ENCODE measurements at regions not wholly inside any gene's neighbourhood (a gene's known extent, or its start where the extent isn't known, plus 50 kb on each side); places are given as distances from the start of the nearest gene placed in this dataset.

GRCh38 chr10:108515821-108516220 is 1351.3 kb upstream of the SORCS1 start:
- H3K4me3 ChIP-seq (ENCODE audit: control insufficient read depth, low read depth, low read length): no peak overlapping the region
- no peak for TF ChIP-seq CTCF (conservative IDR thresholded peaks at IDR 0.05; ENCODE audit: control insufficient read depth, insufficient read depth, low read depth, low read length)

GRCh38 chr10:108500396-108500795 is 1335.9 kb upstream of the SORCS1 start:
- H3K4me3 ChIP-seq (ENCODE audit: control insufficient read depth, low read depth, low read length): no peak overlapping the region
- no peak for TF ChIP-seq CTCF (conservative IDR thresholded peaks at IDR 0.05; ENCODE audit: control insufficient read depth, insufficient read depth, low read depth, low read length)
- no peak for DNase-seq (ENCODE audit: low read depth)

More at GRCh38 chr10:108515821-108516220, 1351.3 kb upstream of the SORCS1 start:
- peak; percentile 19 for DNase-seq (ENCODE audit: low read depth)

- no peak for TF ChIP-seq CTCF (conservative IDR thresholded peaks at IDR 0.05; ENCODE audit: control insufficient read depth, insufficient read depth, low read depth, low read length)
- no peak overlapping the region for H3K4me3 ChIP-seq (ENCODE audit: control insufficient read depth, low read depth, low read length)
- peak; percentile 8 for DNase-seq (ENCODE audit: low read depth)
Observed at GRCh38 chr10:108496106-108496505, 1331.6 kb upstream of the SORCS1 start.

- no peak for TF ChIP-seq CTCF (conservative IDR thresholded peaks at IDR 0.05; ENCODE audit: control insufficient read depth, insufficient read depth, low read depth, low read length)
- no peak for DNase-seq (ENCODE audit: low read depth)
- H3K4me3 ChIP-seq (ENCODE audit: control insufficient read depth, low read depth, low read length): no peak overlapping the region
Observed at GRCh38 chr10:108490944-108491343, 1326.4 kb upstream of the SORCS1 start.

GRCh38 chr10:108471420-108471819 is 1306.9 kb upstream of the SORCS1 start:
- no peak for DNase-seq (ENCODE audit: low read depth)
- H3K4me3 ChIP-seq (ENCODE audit: control insufficient read depth, low read depth, low read length): no peak overlapping the region
- TF ChIP-seq CTCF (conservative IDR thresholded peaks at IDR 0.05; ENCODE audit: control insufficient read depth, insufficient read depth, low read depth, low read length): no peak

- DNase-seq (ENCODE audit: low read depth): peak; percentile 47
- H3K4me3 ChIP-seq (ENCODE audit: control insufficient read depth, low read depth, low read length): no peak overlapping the region
- TF ChIP-seq CTCF (conservative IDR thresholded peaks at IDR 0.05; ENCODE audit: control insufficient read depth, insufficient read depth, low read depth, low read length): no peak
Observed at GRCh38 chr10:108469940-108470339, 1305.4 kb upstream of the SORCS1 start.

Measured in fibroblast of mammary gland (primary cell).